Neural progenitor cell (in vitro differentiated cells): ENCODE measurements at regions not wholly inside any gene's neighbourhood (a gene's known extent, or its start where the extent isn't known, plus 50 kb on each side); places are given as distances from the start of the nearest gene placed in this dataset.

ENCODE experiments used
- CTCF ChIP-seq: fragments of 200-600 bp; sonication (generic); IDR thresholded peaks from 2 replicates; pipeline ENCODE4 v1.5.1; 2017; ENCODE audit warnings: antibody characterized with exemption, mild to moderate bottlenecking
- EZH2 ChIP-seq: fragments of 200-600 bp; sonication (generic); IDR thresholded peaks from 2 replicates; pipeline ENCODE4 v1.6.1; 2017; ENCODE audit warnings: antibody characterized with exemption, mild to moderate bottlenecking, moderate library complexity
- EZH2phosphoT487 ChIP-seq: fragments of 200-600 bp; sonication (generic); IDR thresholded peaks from 2 replicates; pipeline ENCODE4 v1.6.1; 2017; ENCODE audit warnings: antibody characterized with exemption

DNA sequence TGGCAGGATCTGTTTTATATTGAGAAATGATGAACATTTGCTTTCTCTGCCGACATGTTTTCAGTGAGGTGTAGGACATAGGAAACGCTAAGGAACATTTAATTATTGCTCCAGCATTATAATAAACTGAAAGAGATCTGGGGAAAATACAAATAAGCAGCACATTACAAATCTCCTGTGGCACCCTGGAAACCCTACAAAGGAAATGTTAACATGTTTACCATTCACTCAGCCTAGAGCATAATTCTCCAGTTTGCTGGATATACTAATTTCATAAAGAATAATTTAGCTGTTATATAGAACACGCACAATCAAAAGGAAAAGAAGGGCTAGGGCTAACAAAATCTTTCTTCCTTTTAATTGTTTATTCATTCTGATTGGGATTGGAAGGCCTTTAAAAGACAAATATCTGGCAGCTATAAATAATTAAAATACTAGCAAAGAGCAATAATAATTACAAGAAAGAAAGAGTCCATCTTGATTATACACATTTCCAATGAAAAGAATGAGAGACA, 299.4 kb downstream of the CRPPA start:
- TF ChIP-seq CTCF: no peak
- TF ChIP-seq EZH2: no peak
- no peak for TF ChIP-seq EZH2phosphoT487
